Mesothelial cell of epicardium (in vitro differentiated cells): ENCODE measurements at regions not wholly inside any gene's neighbourhood (a gene's known extent, or its start where the extent isn't known, plus 50 kb on each side); places are given as distances from the start of the nearest gene placed in this dataset.

ENCODE experiments used
- DNase-seq, 2 experiments: peaks; one replicate each; pipeline ENCODE4 v3.0.0; 2021; ENCODE audit warnings: low spot score in 2 of 2; ENCODE audit not compliant: unreplicated experiment in 2 of 2
- H3K27ac Mint-ChIP-seq: 2 replicates; pipeline ENCODE4 v1.8.0; 2021; ENCODE audit warnings: mixed read lengths
- H3K27me3 Mint-ChIP-seq: 2 replicates; pipeline ENCODE4 v1.8.0; 2021; ENCODE audit warnings: low read depth, mixed read lengths
- H3K36me3 Mint-ChIP-seq: 2 replicates; pipeline ENCODE4 v1.8.0; 2021; ENCODE audit warnings: mixed read lengths
- H3K4me1 Mint-ChIP-seq: 2 replicates; pipeline ENCODE4 v1.8.0; 2021; ENCODE audit warnings: mixed read lengths
- H3K4me3 Mint-ChIP-seq: 2 replicates; pipeline ENCODE4 v1.8.0; 2021; ENCODE audit warnings: mild to moderate bottlenecking, moderate library complexity, mixed read lengths
- H3K9me3 Mint-ChIP-seq: 2 replicates; pipeline ENCODE4 v1.8.0; 2021; ENCODE audit warnings: mixed read lengths
- TF ChIP-seq, protein P1 (sequence below): fragments of 200-600 bp; sonication (generic); IDR thresholded peaks from one replicate; pipeline ENCODE4 v1.5.0; 2021; ENCODE audit warnings: antibody characterized with exemption; ENCODE audit not compliant: unreplicated experiment

DNA sequence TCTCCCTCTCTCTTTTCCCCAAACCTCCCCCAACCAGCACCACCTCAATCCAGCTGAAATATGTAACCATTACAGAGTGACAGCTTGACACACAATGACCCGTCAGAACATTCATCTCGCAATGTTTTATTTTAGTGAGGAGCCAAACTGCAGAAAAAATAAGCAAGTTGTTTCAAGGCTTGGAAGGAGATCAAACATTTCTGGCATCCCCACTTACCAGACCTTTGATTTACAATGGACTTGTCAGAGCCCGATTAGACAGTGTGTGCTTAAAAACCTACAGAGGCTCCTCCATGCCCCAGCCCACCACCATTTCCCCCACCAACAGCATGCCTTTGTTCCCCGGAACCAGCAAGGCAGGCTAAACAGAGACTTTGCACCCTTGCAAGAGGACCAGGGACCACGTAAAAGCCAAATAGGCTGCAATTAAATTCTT is 382.8 kb upstream of the ZNF507 start:
- TF ChIP-seq, protein P1, sequence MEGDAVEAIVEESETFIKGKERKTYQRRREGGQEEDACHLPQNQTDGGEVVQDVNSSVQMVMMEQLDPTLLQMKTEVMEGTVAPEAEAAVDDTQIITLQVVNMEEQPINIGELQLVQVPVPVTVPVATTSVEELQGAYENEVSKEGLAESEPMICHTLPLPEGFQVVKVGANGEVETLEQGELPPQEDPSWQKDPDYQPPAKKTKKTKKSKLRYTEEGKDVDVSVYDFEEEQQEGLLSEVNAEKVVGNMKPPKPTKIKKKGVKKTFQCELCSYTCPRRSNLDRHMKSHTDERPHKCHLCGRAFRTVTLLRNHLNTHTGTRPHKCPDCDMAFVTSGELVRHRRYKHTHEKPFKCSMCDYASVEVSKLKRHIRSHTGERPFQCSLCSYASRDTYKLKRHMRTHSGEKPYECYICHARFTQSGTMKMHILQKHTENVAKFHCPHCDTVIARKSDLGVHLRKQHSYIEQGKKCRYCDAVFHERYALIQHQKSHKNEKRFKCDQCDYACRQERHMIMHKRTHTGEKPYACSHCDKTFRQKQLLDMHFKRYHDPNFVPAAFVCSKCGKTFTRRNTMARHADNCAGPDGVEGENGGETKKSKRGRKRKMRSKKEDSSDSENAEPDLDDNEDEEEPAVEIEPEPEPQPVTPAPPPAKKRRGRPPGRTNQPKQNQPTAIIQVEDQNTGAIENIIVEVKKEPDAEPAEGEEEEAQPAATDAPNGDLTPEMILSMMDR, result no peak
- Mint-ChIP-seq H3K4me3 (peak overlapping the region; percentile 10), H3K4me1 (peaks cover 83% of the 10 kb centered on the region), H3K27ac (peak overlapping the region; percentile 95), H3K36me3 (no peaks in the 10 kb centered on the region), H3K9me3 (no peaks in the 10 kb centered on the region), H3K27me3 (no peaks in the 10 kb centered on the region)
- DNase-seq, result peak; percentile 26 to 58

DNA sequence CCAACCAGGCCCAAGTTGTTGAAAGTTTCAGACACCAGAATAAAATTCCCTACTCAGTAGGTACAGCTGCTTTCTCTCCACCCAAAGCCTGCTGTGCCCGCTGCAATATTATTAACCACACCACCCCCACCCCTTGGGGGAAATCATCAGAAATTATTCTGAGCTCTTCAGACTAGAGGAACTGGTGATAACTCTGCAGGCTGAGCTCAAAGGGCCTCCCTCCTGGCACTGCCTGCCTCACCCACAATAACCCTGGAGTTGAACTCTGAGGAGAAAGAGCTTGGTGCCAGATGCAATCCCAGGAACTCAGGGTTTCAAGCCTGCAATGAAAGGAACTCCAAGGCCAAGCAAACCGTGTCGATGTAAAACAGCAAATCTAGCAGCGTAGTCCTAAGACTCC is 381.7 kb upstream of the ZNF507 start:
- Mint-ChIP-seq H3K27me3 (no peaks in the 10 kb centered on the region), H3K9me3 (no peaks in the 10 kb centered on the region), H3K36me3 (no peaks in the 10 kb centered on the region), H3K4me1 (peaks cover 82% of the 10 kb centered on the region), H3K27ac (peak overlapping the region; percentile 95), H3K4me3 (no peak overlapping the region)
- TF ChIP-seq, protein P1, result no peak
- no peak for DNase-seq

DNA sequence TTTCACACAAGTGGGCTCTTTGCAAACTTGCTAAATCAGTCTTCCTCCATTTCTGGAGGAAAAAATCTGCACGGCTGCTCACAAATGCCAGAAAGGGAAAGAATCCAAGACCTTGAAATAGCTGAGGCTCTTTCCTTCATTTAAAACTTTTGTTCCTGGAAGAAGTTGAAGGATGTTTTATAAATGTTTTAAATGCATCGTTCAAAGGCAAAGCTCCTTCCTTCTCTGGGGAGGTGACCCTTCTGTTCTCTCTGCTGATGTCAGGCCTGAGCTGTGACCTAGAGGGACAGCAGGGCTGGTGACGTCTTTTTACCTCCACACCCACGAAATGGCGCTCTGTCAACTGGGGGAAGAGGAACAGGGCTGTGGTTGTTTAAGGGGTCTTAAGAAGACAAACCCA is 376.4 kb upstream of the ZNF507 start:
- H3K4me1 Mint-ChIP-seq, result peaks cover 62% of the 10 kb centered on the region
- H3K36me3 Mint-ChIP-seq, result peaks cover 5% of the 10 kb centered on the region
- H3K9me3 Mint-ChIP-seq, result no peaks in the 10 kb centered on the region

DNA sequence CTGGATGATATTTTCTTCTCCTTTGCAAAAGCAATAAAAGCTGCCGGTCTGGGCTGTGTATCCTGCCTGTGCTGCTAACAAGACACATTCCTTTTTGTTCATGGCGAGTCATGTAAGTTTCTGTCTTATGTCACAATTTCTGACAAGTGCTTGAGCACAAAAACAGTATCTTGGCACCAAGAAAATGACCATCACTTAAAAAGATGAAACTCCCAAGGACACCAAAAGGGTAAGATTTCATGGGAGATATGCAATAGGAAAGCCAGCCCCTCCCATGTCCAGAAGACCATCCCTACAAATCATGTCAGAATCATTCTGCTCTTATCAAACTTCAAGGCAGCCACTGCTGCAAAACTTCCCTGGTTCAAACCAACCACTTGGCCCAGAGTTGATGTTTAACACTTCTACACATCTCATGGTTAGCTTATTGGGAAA is 375.4 kb upstream of the ZNF507 start:
- peaks cover 51% of the 10 kb centered on the region for H3K4me1 Mint-ChIP-seq
- no peaks in the 10 kb centered on the region for H3K27me3 Mint-ChIP-seq
- no peak overlapping the region for H3K4me3 Mint-ChIP-seq
- peak overlapping the region; percentile 80 for H3K27ac Mint-ChIP-seq
- peaks cover 5% of the 10 kb centered on the region for H3K36me3 Mint-ChIP-seq
- DNase-seq, result no peak
- TF ChIP-seq, protein P1, result no peak
- no peaks in the 10 kb centered on the region for H3K9me3 Mint-ChIP-seq

More for the DNA sequence above, 376.4 kb upstream of the ZNF507 start:
- TF ChIP-seq, protein P1, result no peak
- H3K27me3 Mint-ChIP-seq, result no peaks in the 10 kb centered on the region
- H3K4me3 Mint-ChIP-seq, result no peak overlapping the region
- no peak for DNase-seq
- peak overlapping the region; percentile 80 for H3K27ac Mint-ChIP-seq

DNA sequence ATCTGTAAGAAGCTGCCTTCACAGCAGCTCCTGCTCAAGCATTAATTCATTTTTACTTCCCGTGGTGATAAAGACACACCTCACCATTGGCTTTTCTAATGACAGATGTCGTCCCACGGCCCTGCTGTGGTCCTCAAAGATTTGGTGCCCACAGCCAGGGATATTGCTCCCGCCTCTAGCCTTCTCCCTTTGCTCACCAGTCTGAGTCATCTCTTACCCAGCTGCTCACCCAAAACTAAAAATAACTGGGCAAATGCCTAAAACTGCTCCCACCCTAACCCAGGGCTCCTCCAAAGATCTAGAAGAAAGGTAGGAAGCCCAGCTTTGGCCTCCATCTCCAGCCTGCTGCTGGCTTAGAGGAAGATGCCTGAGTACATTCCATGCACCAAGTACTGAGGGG is 371.1 kb upstream of the ZNF507 start:
- Mint-ChIP-seq H3K27me3 (no peaks in the 10 kb centered on the region), H3K4me3 (no peak overlapping the region), H3K9me3 (no peaks in the 10 kb centered on the region), H3K27ac (no peak overlapping the region), H3K4me1 (peaks cover 23% of the 10 kb centered on the region), H3K36me3 (peaks cover 5% of the 10 kb centered on the region)
- TF ChIP-seq, protein P1, result no peak
- no peak for DNase-seq

DNA sequence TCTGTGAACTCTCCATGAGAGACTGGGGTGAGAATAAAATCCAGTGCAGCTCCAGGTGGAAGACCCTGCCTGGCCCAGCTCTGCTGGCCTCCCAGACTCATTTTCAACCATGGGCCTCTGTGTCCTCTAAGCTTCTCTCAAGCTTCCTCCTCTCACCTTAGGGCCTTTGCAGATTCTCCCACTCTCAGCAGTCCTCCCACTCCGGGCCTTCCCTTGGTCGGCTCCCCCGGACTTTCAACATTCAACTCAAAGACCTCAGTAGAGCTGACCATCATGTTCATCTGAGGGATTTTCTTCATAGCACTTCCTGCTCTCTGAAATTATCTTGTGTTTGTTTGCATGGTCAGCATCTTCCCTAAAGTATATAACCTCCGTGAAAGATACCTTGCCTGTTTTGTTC is 370.5 kb upstream of the ZNF507 start:
- Mint-ChIP-seq H3K27me3 (no peaks in the 10 kb centered on the region), H3K4me1 (peaks cover 17% of the 10 kb centered on the region), H3K4me3 (no peak overlapping the region), H3K36me3 (peaks cover 5% of the 10 kb centered on the region), H3K9me3 (no peaks in the 10 kb centered on the region), H3K27ac (no peak overlapping the region)
- DNase-seq, result no peak
- TF ChIP-seq, protein P1, result no peak
